ENCODE measurements at regions not wholly inside any gene's neighbourhood (a gene's known extent, or its start where the extent isn't known, plus 50 kb on each side); places are given as distances from the start of the nearest gene placed in this dataset.
"Not testable (repeated sequence)": the region's sequence is repeated elsewhere in the genome, so short reads cannot be mapped to it uniquely, and the experiment has no call there.

DNA sequence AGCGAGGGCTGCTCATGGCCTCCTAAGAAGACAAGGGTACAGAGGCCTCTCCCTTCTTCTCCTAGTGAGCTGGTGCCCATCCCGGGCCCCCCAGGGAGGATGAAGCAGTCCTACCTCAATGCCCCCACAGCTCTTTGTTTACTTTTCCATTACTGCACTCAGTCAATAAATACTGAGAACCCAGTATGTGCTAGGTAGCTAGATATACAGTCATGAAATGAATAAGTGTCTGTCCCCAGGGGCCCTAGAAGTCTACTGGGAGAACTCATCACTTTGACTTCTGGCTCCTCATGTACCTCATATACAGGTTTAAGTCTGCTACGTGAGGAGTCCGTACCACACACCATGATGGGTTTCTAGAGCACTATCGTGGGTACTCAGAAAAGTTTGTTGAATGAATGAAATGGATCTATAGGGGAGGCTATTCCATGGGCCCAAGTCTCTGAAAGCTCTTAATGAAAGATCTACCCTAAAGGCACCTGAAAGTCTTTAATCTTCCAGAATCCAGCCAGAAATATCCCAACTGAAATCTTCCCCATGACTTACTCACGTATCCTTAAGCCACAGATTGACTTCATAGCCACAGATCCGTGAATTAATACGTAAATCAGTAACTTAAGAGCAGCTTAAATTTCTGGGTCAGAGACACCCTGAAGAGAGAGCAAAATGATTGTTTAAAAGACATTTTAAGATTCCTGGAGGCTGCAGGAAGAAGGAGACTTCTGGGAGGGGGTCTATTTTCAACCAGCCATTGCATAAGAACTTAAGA is 51.6 kb upstream of the POMP start:
- H3K27ac ChIP-seq: no peak overlapping the region
- H3K4me1 ChIP-seq (ENCODE audit: control insufficient read depth in 1 of 2, insufficient read depth in 1 of 2, low read depth in 1 of 2, low read length in 1 of 2): no peaks in the 10 kb centered on the region
- TF ChIP-seq CTCF (IDR thresholded peaks at IDR 0.05): no peak
- no peaks in the 10 kb centered on the region for H3K36me3 ChIP-seq
- H3K9me3 ChIP-seq: no peaks in the 10 kb centered on the region
- no peaks in the 10 kb centered on the region for H3K27me3 ChIP-seq
- H3K4me3 ChIP-seq (ENCODE audit: low read depth in 1 of 2, low read length in 1 of 2): no peak overlapping the region

DNA sequence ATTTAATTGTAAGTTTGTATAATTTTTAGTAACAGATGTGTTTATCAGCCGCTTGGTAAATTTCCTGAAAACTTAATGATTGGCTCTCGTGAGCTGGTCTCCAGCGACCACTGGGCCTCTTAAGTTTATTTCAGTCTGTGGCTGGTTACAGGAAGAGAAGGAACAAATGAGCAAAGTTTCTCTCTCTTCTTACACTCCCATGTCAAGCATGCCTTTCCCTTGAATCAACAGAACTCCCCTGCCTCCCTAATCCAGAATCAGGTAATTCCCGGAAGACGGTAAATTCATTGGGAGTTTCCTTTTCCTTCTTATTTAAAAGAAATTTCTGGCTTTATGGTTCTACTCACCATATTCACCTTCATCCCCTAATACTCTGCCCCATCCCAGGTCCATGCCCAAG is 52.5 kb upstream of the POMP start:
- no peak overlapping the region for H3K4me3 ChIP-seq (ENCODE audit: low read depth in 1 of 2, low read length in 1 of 2)
- no peaks in the 10 kb centered on the region for H3K9me3 ChIP-seq
- no peaks in the 10 kb centered on the region for H3K27me3 ChIP-seq
- no peak overlapping the region for H3K27ac ChIP-seq
- H3K36me3 ChIP-seq: no peaks in the 10 kb centered on the region
- H3K4me1 ChIP-seq (ENCODE audit: control insufficient read depth in 1 of 2, insufficient read depth in 1 of 2, low read depth in 1 of 2, low read length in 1 of 2): no peaks in the 10 kb centered on the region
- TF ChIP-seq CTCF (IDR thresholded peaks at IDR 0.05): no peak

GRCh38 chr13:28605147-28605546 is 53.8 kb upstream of the POMP start:
- H3K27me3 ChIP-seq; H3K9me3 ChIP-seq; H3K36me3 ChIP-seq; H3K4me3 ChIP-seq (ENCODE audit: low read depth in 1 of 2, low read length in 1 of 2); H3K4me1 ChIP-seq (ENCODE audit: control insufficient read depth in 1 of 2, insufficient read depth in 1 of 2, low read depth in 1 of 2, low read length in 1 of 2); H3K27ac ChIP-seq: not testable (repeated sequence)

GRCh38 chr13:28603043-28603664 is 55.8 kb upstream of the POMP start:
- Histone ChIP-seq H3K9me3 (no peaks in the 10 kb centered on the region), H3K27me3 (no peaks in the 10 kb centered on the region), H3K36me3 (no peaks in the 10 kb centered on the region), H3K4me1 (ENCODE audit: control insufficient read depth in 1 of 2, insufficient read depth in 1 of 2, low read depth in 1 of 2, low read length in 1 of 2) (no peaks in the 10 kb centered on the region), H3K4me3 (ENCODE audit: low read depth in 1 of 2, low read length in 1 of 2) (no peak overlapping the region), H3K27ac (no peak overlapping the region)
- TF ChIP-seq CTCF (IDR thresholded peaks at IDR 0.05): no peak

GRCh38 chr13:28602580-28602979 is 56.4 kb upstream of the POMP start:
- TF ChIP-seq CTCF (IDR thresholded peaks at IDR 0.05): no peak
- Histone ChIP-seq H3K4me3 (ENCODE audit: low read depth in 1 of 2, low read length in 1 of 2) (no peak overlapping the region), H3K27me3 (no peaks in the 10 kb centered on the region), H3K9me3 (no peaks in the 10 kb centered on the region), H3K27ac (no peak overlapping the region), H3K36me3 (no peaks in the 10 kb centered on the region), H3K4me1 (ENCODE audit: control insufficient read depth in 1 of 2, insufficient read depth in 1 of 2, low read depth in 1 of 2, low read length in 1 of 2) (no peaks in the 10 kb centered on the region)

DNA sequence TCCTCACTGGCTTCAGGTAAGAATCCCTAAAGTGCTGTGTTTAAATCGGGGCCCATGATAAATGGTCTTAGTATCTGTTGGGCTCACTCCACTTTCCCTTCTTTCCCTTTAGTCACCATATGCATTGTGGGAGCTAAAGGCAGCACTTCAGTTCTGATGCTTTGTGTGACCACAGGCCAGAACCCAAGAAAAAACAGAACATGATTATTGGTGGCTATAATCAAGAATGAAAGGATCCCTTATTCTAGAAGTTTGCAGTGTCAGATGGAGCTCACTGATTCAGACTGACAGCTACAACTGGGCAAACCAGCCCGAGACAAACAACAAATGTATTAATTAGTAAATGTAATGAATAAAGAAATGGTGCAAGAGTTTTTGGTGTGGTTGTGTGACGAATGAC is 57.3 kb upstream of the POMP start:
- Histone ChIP-seq H3K27me3 (no peaks in the 10 kb centered on the region), H3K4me3 (ENCODE audit: low read depth in 1 of 2, low read length in 1 of 2) (no peak overlapping the region), H3K27ac (no peak overlapping the region), H3K4me1 (ENCODE audit: control insufficient read depth in 1 of 2, insufficient read depth in 1 of 2, low read depth in 1 of 2, low read length in 1 of 2) (no peaks in the 10 kb centered on the region), H3K9me3 (no peaks in the 10 kb centered on the region), H3K36me3 (no peaks in the 10 kb centered on the region)
- no peak for TF ChIP-seq CTCF (IDR thresholded peaks at IDR 0.05)
